LoVo (cell line): ENCODE measurements at regions not wholly inside any gene's neighbourhood (a gene's known extent, or its start where the extent isn't known, plus 50 kb on each side); places are given as distances from the start of the nearest gene placed in this dataset.
A peak's percentile ranks its signal among the peaks of the same experiment; 100 is the strongest.
"Not testable (repeated sequence)": the region's sequence is repeated elsewhere in the genome, so short reads cannot be mapped to it uniquely, and the experiment has no call there.

ENCODE experiments used
- DNase-seq: peaks from one replicate; pipeline ENCODE4 v3.0.0-alpha.2; 2016; ENCODE audit warnings: low spot score

DNA sequence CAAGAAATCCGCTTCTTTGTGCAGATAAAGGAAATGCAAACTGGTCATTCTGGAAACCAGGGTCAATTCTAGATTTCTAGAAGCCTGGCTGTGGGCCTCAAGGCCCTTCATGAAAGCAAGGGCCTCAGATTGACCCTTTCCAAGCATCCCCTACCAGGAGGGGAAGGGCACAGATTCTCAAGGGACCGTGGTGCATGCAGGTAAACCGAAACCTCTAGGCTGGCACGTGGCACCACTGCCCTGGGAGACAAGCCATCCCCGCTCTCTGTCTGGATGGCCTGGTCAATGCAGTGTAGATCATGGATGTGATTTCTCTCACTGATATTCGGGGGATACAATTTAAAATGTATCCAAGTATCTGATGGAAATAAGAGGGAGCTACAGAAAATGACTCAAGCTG, 69.4 kb downstream of the TOMM20 start:
- DNase-seq: no peak

DNA sequence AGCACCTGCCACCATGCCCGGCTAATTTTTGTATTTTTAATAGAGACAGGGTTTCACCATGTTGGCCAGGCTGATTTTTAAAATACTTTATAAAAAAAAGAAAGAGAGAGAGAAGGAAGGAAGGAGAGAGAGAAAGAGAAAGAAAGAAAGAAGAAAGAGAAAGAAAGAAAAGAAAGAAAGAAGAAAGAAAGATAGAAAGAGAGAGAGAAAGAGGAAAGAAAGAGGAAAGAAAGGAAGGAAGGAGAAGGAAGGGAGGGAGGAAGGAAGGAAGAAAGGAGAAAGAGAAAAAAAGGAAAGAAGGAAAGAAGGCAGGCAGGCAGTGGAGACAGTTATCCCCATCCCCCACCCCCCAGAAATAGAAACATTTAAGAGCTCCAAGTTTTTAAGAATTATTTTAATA, 69.9 kb downstream of the TOMM20 start:
- no peak for DNase-seq

DNA sequence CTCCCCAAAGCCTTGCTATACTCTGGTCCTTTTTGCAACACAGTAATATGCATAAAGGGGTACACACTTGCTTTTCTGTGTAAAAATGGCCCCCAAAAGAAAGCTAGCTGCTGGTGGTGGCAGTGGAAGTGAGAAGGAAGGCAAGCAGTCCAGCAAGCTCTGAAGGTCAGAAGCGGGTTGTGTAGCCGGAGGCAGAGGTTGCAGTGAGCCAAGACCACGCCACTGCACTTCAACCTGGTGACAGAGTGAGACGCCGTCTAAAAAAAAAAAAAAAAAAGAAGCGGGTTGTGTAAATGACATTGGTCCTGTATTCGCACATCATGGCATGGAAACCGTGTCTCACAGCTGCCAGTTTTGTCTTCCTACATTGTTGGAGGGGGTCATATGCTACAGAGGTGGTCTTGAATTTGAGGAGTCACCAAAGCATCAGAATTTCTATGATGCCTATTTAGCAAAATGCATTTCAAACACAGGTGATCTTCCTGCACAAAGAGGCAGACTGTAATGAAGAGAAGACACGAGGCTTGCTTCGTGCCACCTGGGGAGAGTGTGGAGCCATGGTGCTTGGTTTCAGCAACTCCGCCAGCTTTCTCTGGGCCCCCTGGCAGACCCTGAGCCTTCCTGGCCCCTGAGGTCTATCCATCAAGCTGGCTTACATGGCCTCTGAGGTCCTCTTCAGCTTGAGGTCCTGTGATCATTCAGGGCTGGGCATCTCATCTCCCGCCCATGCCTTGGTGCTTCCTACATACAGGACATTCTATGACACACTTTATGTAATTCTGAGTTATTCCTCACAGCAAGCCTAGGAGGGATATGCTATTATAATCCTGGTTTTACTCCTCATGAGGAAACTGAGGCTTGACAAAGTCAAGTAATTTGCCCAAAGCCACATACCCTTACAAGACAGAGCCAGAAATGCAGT, 71.0 kb downstream of the TOMM20 start:
- DNase-seq: no peak

DNA sequence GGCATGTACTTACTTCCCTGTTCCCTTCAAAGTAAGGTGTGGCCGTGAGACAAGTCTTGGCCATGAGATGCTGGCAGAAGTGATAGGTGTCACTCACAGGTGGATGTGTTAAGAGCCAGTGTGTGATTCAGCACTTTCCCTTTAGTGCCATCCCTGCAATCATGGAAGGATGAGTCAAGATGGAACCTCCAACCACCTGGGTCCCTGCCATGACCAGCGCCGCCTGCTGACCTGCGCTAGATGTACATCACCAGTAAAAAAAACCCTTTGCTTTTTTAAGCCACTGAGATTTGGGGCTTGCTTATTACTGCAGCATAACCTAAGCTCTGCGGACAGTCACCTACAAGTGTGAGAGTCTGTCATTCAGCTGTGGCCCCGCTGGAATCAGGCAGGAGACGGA, 71.7 kb downstream of the TOMM20 start:
- peak; percentile 41 for DNase-seq

DNA sequence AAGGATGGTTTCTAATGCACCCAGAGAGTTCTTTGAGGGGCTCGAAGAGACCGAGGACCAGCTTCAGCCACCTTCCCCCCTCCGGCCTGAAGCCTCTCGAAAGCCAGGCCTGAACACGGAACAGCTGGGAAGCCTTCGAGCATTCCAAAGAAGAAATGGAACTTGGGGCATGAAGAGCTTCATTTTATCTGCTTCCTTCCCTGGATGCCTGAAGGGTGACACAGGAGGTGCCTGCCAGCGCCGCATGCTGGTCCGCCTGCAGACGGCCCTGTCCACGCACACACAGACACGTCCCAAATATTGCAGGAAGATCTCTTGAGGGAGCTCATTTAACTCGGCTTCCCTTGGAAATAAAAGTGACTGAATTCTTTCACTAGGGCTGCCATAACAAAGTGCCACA, 73.7 kb downstream of the TOMM20 start:
- no peak for DNase-seq

DNA sequence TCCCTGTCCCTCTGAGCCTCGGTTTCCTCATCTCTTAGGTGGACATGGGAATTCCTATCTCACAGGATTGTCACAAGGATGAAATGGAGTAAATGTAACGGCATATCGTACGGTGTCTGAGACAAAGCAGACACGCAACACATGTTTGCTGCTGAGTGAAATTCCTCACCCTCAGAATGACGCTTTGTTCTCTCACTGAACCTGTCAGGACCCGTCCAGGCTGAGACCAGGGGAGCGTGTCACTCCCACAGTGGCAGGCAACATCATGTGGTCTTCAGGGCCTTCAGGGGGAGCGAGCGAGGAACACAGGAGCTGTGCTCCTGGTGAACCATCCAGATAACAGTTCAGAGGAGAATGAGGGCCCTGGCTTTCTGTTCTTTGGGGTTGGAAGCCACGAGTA, 74.2 kb downstream of the TOMM20 start:
- DNase-seq: no peak

DNA sequence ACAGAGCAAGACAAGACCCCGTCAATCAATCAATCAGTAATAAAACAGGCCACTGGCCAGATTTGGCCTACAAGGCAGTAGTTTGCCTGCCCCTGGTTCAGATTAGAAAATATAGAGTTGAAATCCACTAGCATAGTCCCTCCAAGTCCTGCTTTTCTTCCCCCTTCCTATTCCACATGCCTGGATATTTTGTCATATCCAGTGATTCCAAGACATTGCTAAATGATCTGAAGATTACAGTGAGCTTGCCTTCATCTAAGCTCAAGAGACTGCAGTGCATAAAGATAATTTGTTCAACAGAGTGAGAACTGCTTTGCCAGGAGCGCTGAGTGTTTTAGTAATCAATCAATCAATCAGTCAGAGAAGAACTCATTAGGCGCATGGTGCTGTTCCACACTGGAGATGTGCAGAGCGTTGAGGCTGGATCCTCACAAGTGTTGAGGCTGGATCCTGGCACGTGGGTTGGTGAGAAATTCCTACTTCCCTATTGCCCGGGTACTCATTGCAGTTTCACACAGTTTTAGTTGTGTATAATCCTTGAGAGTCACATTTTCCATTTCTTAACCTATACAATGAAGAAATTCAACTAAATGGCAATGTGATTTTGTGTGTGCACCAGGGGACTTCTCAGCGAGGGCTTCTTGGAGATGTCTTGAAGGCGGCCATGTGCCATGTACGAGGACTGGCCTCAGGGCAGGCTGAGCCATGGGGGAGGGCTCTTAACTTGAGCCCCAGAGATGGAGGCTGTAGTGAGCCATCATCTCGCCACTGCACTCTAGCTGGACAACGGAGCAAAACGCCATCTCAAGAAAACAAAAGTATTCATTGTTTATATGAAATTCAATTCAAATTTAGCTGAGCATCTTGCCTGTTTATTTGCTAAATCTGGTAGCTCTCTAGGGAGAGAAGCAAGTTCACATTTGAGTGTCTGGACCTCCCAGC, 76.3 kb downstream of the TOMM20 start:
- no peak for DNase-seq

DNA sequence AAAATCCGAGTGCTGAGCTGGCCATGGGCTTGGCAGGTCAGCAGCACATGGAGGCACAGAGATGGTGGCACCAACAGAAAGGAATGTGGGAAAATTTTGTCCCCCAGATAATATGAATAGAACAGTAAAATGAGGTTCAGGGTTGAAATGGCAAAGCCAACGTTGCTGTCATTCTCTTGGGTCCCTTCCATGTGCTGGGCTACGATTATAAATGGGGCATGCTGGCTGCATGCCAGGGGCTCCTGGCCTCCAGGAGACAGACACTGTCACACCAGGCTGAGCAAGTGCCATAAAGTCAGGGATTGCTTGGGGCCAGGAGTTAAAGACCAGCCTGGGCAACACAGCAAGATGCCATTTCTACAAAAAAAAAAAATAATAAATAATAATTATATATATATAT, 77.1 kb downstream of the TOMM20 start:
- no peak for DNase-seq

DNA sequence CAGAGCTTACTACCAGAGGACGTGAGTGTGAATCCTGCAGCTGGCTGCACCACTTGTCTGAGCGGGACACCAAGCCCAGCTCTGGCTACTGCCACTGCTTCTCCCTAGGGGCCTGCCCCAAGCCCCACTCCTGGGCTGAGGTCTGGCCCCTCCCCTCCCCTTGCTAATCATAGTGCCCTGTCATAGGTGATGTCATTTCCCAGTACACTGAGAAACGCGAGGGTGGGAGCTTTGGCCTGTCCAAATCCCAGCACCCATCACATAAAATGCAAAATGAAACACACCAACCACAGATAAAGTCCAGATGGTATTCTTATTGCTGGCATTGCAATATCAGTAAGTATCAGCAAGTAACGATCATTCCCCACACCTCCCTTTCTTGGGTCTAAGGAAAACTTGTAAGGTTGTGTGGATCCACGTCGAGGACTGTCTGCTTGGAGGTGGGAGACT, 77.7 kb downstream of the TOMM20 start:
- DNase-seq: no peak

DNA sequence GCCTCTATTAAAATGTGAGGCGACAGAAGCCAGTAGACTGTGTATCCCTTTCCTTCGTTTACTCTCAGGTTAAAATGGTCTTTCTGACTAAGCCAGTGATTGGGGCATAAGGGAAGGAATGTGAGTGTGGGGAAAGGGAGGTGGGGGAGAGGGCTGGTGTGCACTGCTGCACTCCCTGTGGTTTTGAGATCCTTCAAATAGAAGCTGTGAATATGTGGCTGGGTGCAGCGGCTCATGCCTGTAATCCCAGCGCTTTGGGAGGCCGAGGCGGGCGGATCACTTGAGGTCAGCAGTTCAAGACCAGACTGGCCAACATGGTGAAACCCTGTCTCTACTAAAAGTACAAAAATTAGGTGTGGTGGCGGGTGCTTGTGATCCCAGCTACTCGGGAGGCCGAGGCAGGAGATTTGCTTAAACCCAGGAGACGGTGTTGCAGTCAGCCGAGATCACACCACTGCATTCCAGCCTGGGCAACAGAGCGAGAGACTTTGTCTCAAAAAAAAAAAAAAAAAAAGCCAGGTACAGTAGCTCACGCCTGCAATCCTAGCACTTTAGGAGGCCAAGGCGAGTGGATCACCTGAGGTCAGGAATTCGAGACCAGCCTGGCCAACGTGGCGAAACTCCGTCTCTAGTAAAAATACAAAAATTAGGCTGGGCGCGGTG, 78.8 kb downstream of the TOMM20 start:
- DNase-seq: not testable (repeated sequence)

DNA sequence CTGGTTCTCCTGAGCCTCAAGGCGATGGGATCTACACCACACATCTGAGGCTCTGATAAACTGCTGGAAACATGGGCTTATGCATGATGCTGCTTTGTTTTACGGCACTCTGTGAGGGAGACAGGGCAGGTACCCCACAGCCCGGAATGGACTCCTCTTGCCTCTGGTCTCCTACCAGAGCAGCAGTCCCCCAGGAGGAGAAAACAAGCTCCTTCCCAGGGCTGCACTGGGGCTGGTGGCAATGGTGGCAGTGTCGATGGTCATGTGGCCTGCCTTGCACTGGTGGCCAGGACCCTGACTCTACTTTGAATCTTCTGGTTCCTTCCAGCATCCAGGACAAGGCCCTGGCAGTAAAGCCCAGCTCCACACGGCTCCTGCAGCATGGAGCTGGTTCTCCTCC, 79.4 kb downstream of the TOMM20 start:
- DNase-seq: no peak

DNA sequence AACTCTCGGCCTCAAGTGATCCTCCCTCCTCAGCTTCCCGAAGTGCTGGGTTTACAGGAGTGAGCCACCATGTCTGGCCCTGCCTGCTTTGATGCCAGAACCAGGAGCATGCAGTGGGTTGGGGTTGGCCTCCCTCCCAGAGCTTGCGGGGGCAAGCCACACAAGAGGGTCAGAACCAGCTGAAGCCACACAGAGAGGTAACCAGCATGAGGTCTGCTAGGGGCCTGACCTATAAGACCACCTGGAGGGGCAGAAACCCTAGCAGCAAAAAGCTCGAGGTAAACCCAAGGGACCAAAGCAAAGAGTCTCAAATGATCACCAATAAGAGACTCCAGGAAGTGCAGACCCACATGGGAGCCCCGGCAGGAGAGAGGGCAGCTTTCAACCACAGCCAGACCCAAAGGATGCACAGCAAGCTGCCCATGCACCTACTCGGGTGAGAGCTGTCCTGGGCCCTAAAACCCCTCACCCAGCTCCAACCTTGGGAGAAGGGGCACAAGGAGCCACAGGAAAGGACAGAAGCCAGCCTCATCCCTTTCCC, 81.2 kb downstream of the TOMM20 start:
- DNase-seq: no peak

DNA sequence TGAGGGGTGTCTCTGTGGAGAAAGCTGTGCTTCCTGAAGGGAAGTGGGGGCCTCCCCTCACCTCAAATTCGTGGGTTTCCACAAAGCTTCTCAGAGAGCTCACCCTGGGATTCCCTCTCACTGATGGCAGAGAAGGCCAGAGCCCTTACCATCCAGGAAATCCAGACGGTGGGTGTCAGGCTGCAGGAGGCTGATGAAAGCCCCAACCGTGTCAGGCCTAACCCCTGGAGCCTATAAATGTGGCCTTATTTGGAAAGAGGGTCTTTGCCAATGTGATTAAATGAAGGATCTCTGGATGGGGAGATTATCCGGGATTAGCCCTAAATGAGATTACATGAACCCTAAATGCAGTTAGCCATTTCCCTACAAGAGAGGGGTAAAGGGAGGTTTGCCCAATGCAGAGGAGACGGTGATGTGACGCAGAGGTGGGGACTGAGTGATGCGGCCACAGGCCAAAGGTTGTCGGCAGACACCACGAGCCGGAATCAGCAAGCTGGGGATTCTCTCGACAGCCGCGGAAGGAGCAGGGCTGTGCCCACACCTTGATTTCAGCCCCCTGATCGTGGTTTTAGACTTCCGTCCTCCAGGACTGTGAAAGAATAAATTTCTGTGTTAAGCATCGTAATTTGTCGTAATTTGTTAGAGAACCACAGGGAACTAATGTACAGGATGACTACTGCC, 82.6 kb downstream of the TOMM20 start:
- DNase-seq: no peak

DNA sequence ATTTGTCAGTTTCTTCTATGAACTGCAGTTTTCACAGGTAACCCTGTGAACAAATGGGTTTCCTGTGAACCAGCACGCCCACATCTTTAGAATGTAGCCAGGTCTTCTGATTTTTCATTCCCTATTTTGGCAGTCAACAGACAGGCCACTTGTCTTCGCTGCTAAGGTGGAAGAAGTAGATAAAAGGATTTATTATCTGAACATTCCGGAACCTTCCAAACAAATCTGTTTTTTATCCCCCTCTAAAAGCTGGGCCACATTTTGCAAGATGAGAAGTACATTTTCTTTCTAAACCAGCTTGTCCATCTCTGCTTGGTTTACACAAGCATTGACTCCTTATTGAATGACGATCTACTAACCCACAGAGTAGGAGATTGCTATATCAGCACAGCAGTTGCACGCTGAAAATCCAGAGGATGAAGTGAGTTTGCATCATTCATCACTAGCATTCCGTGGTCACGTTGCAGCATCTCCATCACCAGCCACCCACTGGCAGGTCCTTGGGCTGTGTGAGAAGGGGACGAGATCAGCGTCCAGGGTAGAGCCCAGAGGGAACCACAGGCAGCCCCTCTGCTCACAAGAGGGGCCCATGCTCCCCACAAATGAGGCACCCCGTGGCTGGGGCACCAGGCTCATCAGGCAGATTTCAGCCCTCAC, 83.5 kb downstream of the TOMM20 start:
- DNase-seq: no peak

DNA sequence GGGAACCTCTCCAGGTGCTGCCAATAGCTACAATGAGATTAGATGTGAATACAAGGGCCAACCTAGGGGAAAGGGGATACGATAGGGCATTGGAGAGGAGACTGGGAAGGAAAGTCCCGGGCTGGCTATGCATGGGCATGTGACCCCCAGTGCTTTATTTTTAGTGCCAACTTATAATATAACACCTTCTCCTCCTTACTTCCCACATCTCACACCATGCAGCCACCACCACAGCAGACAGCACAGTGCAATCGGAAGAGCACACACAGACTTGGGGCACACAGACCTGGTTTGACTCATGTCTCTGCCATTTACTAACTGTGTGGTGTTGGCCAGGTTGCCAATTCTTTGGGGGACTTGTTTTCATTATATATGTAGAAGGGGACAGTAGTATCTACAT, 85.4 kb downstream of the TOMM20 start:
- DNase-seq: no peak

DNA sequence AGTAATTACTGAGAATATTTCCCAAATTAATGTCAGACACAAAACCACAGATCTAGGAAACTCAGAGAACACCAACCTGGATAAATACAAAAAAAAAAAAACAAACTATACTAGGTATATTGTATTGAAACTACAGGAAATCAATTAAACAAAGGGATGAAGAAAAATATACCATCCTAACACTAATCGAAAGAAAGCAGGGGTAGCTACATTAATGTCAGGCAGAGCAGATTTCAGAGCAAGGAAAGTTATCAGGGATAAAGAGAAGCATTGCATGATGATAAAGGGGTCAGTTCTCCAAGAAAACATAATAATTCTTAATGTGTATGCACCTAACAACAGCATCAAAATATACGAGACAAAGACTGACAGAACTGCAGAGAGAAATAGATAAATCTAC, 89.9 kb downstream of the TOMM20 start:
- no peak for DNase-seq

DNA sequence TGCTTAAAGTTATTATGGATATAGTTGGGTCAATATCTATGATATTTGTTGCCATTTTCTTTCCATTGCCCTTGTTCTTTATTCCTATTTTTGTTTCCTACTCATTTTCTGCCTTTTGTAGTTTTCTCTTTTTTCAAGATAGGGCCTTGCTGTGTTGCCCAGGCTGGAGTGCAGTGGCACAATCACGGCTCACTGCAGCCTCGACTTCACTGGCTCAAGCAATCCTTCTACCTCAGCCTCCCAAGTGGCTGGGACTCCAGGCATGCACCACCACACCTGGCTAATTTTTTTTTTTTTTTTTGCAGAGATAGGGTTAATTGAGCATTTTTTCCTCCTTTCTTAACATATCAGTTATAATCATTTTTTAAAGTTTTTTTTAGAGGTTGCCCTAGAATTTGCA, 92.7 kb downstream of the TOMM20 start:
- DNase-seq: no peak

DNA sequence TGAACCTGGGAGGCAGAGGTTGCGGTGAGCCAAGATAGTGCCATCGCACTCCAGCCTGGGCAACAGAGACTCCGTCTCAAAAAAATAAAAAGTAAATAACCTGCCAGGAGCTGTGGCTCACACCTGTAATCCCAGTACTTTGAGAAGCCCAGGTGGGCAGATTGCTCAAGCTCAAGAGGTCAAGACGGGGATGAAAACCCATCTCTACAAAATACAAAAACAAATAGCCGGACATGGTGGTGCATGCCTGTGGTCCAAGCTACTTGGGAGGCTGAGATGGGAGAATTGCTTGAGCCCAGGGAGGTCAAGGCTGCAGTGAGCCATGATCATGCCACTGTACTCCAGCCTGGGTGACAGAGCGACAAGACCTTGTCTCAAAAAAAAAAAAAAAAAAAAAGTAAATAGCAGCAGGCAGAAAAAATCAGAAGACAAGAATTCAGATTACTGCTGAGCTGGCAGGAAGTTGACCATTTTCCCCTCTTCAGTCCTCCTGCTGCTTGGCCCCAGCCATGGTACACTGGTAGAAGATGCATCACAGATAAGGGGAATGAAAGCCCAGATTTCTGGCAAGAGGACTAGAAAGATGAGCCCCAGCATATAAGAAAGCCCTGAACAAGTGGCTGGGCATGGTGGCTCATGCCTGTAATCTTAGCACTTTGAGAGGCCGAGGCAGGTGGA, 97.6 kb downstream of the TOMM20 start:
- no peak for DNase-seq

DNA sequence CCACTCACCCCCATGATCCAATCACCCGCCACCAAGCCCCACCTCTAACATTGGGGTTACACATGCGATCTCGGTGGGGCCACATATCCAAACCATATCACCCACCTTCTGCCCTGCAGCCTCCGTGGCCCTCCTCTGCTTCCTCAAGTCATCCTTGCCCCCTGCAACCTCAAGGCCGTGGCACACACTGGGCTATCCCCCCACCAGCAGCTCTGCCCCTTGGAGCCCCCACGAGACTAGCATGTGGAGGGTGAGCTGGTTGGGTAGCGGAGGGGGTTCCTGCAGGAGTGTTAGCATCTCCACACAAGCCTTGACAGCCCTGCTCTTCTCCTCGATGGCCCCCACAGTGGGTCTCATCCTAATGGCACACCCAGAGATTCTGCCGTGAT, 100.8 kb downstream of the TOMM20 start:
- DNase-seq: no peak

DNA sequence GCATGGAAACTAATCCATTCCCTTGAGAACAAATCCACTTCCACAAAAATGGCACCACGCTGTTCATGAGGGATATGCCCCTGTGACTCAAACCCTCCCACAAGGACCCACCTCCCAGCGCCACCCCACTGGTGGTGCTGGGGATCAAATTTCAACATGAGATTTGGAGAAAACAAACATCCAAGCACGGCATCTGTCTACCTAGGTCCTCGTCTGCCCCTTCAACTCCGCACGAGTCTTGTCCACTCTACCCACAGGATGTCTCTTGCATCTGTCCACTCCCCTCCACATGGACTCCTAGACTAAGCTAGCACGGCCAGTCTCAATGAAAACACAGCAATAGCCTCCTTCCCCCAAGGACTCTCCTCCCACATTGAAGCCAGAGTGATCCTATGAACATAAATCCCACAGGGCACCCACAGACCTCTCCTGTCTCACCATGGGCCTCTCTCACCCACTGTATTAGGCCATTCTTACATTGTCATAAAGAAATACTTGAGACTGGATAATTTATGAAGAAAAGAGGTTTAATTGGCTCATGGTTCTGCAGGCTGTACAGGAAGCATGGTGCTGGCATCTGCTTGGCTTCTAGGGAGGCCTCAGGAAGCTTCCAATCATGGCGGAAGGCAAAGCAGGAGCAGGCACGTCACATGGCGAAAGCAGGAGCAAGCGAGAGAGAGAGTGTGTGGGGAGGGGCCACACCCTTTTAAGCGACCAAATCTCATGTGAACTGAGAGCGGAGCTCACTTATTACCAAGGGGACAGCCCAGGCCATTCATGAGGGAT, 101.4 kb downstream of the TOMM20 start:
- DNase-seq: no peak
